Neural crest cell (in vitro differentiated cells): ENCODE measurements at regions not wholly inside any gene's neighbourhood (a gene's known extent, or its start where the extent isn't known, plus 50 kb on each side); places are given as distances from the start of the nearest gene placed in this dataset.

Experiments
- DNase-seq: peaks from one replicate; pipeline ENCODE4 v3.0.0; 2021; ENCODE audit warnings: low read depth, mixed read lengths, low spot score
- H3K27ac Mint-ChIP-seq: one replicate; pipeline ENCODE4 v1.8.0; 2021; ENCODE audit warnings: mild to moderate bottlenecking, mixed read lengths; ENCODE audit not compliant: unreplicated experiment
- H3K27me3 Mint-ChIP-seq: 2 replicates; pipeline ENCODE4 v1.8.0; 2021; ENCODE audit warnings: low read depth, mild to moderate bottlenecking, mixed read lengths
- H3K36me3 Mint-ChIP-seq: 2 replicates; pipeline ENCODE4 v1.8.0; 2021; ENCODE audit warnings: low read depth, mild to moderate bottlenecking, mixed read lengths
- H3K4me1 Mint-ChIP-seq: 2 replicates; pipeline ENCODE4 v1.8.0; 2021; ENCODE audit warnings: mixed read lengths
- H3K4me3 Mint-ChIP-seq: one replicate; pipeline ENCODE4 v1.8.0; 2021; ENCODE audit warnings: mild to moderate bottlenecking, mixed read lengths
- H3K9me3 Mint-ChIP-seq: 2 replicates; pipeline ENCODE4 v1.8.0; 2021; ENCODE audit warnings: mixed read lengths
- CTCF ChIP-seq: fragments of 200-600 bp; sonication (generic); conservative IDR thresholded peaks from 2 replicates; pipeline ENCODE4 v1.5.0; 2021; ENCODE audit warnings: antibody characterized with exemption, mild to moderate bottlenecking

GRCh38 chr5:9878206-9878605 is 248.1 kb upstream of the TAS2R1 start:
- DNase-seq, result no peak
- H3K9me3 Mint-ChIP-seq, result peaks cover 9% of the 10 kb centered on the region
- H3K4me1 Mint-ChIP-seq, result no peaks in the 10 kb centered on the region
- H3K4me3 Mint-ChIP-seq, result no peak overlapping the region
- peaks cover 5% of the 10 kb centered on the region for H3K36me3 Mint-ChIP-seq
- peaks cover 5% of the 10 kb centered on the region for H3K27me3 Mint-ChIP-seq
- H3K27ac Mint-ChIP-seq, result no peak overlapping the region
- no peak for TF ChIP-seq CTCF

GRCh38 chr5:9877488-9877887 is 247.3 kb upstream of the TAS2R1 start:
- Mint-ChIP-seq H3K4me1 (no peaks in the 10 kb centered on the region), H3K4me3 (no peak overlapping the region), H3K9me3 (peaks cover 9% of the 10 kb centered on the region), H3K27me3 (peaks cover 3% of the 10 kb centered on the region), H3K27ac (no peak overlapping the region), H3K36me3 (peaks cover 5% of the 10 kb centered on the region)
- no peak for TF ChIP-seq CTCF
- no peak for DNase-seq

GRCh38 chr5:9876451-9876850 is 246.3 kb upstream of the TAS2R1 start:
- no peak for TF ChIP-seq CTCF
- H3K4me3 Mint-ChIP-seq, result no peak overlapping the region
- H3K4me1 Mint-ChIP-seq, result no peaks in the 10 kb centered on the region
- DNase-seq, result no peak
- H3K27me3 Mint-ChIP-seq, result peaks cover 3% of the 10 kb centered on the region
- H3K27ac Mint-ChIP-seq, result no peak overlapping the region
- H3K36me3 Mint-ChIP-seq, result peaks cover 5% of the 10 kb centered on the region
- H3K9me3 Mint-ChIP-seq, result peaks cover 5% of the 10 kb centered on the region

- no peaks in the 10 kb centered on the region for H3K4me1 Mint-ChIP-seq
- TF ChIP-seq CTCF, result no peak
- peaks cover 22% of the 10 kb centered on the region for H3K36me3 Mint-ChIP-seq
- H3K4me3 Mint-ChIP-seq, result no peak overlapping the region
- H3K9me3 Mint-ChIP-seq, result peaks cover 28% of the 10 kb centered on the region
- no peak for DNase-seq
- no peak overlapping the region for H3K27ac Mint-ChIP-seq
- H3K27me3 Mint-ChIP-seq, result no peaks in the 10 kb centered on the region
Measured at GRCh38 chr5:9869616-9870288, 239.6 kb upstream of the TAS2R1 start.

- Mint-ChIP-seq H3K27me3 (no peaks in the 10 kb centered on the region), H3K36me3 (peaks cover 26% of the 10 kb centered on the region), H3K9me3 (peaks cover 25% of the 10 kb centered on the region), H3K27ac (no peak overlapping the region), H3K4me3 (no peak overlapping the region), H3K4me1 (peaks cover 8% of the 10 kb centered on the region)
- no peak for DNase-seq
- TF ChIP-seq CTCF, result no peak
Measured at GRCh38 chr5:9865574-9865973, 235.4 kb upstream of the TAS2R1 start.
